ENCODE measurements at regions not wholly inside any gene's neighbourhood (a gene's known extent, or its start where the extent isn't known, plus 50 kb on each side); places are given as distances from the start of the nearest gene placed in this dataset.

- no peak overlapping the region for H3K4me3 ChIP-seq (ENCODE audit: low read length)
- H3K9ac ChIP-seq (ENCODE audit: low read length), result no peak overlapping the region
- H3K36me3 ChIP-seq (ENCODE audit: control insufficient read depth, low read depth, low read length), result no peaks in the 10 kb centered on the region
- no peaks in the 10 kb centered on the region for H3K9me3 ChIP-seq (ENCODE audit: control insufficient read depth, low read depth, low read length)
- no peak overlapping the region for H3K27ac ChIP-seq (ENCODE audit: low read length)
- H3K4me1 ChIP-seq (ENCODE audit: control insufficient read depth, low read depth, low read length), result peaks cover 9% of the 10 kb centered on the region
- H3K27me3 ChIP-seq (ENCODE audit: control insufficient read depth, insufficient read depth, low read length), result no peaks in the 10 kb centered on the region
Measured at GRCh38 chr20:39825950-39826349, 863.1 kb downstream of the MAFB start.

- no peaks in the 10 kb centered on the region for H3K36me3 ChIP-seq (ENCODE audit: control insufficient read depth, low read depth, low read length)
- no peaks in the 10 kb centered on the region for H3K9me3 ChIP-seq (ENCODE audit: control insufficient read depth, low read depth, low read length)
- no peak overlapping the region for H3K9ac ChIP-seq (ENCODE audit: low read length)
- H3K27ac ChIP-seq (ENCODE audit: low read length), result no peak overlapping the region
- no peak overlapping the region for H3K4me3 ChIP-seq (ENCODE audit: low read length)
- peaks cover 9% of the 10 kb centered on the region for H3K4me1 ChIP-seq (ENCODE audit: control insufficient read depth, low read depth, low read length)
- no peaks in the 10 kb centered on the region for H3K27me3 ChIP-seq (ENCODE audit: control insufficient read depth, insufficient read depth, low read length)
Measured at GRCh38 chr20:39825524-39825923, 863.4 kb downstream of the DHX35 start.

GRCh38 chr20:39823224-39823623 lies 861.1 kb downstream of the DHX35 start:
- Histone ChIP-seq H3K4me3 (ENCODE audit: low read length) (no peak overlapping the region), H3K27me3 (ENCODE audit: control insufficient read depth, insufficient read depth, low read length) (no peaks in the 10 kb centered on the region), H3K27ac (ENCODE audit: low read length) (no peak overlapping the region), H3K4me1 (ENCODE audit: control insufficient read depth, low read depth, low read length) (no peaks in the 10 kb centered on the region), H3K36me3 (ENCODE audit: control insufficient read depth, low read depth, low read length) (no peaks in the 10 kb centered on the region), H3K9me3 (ENCODE audit: control insufficient read depth, low read depth, low read length) (no peaks in the 10 kb centered on the region), H3K9ac (ENCODE audit: low read length) (no peak overlapping the region)

- no peak overlapping the region for H3K27ac ChIP-seq (ENCODE audit: low read length)
- no peaks in the 10 kb centered on the region for H3K4me1 ChIP-seq (ENCODE audit: control insufficient read depth, low read depth, low read length)
- H3K4me3 ChIP-seq (ENCODE audit: low read length), result no peak overlapping the region
- H3K9me3 ChIP-seq (ENCODE audit: control insufficient read depth, low read depth, low read length), result no peaks in the 10 kb centered on the region
- no peaks in the 10 kb centered on the region for H3K27me3 ChIP-seq (ENCODE audit: control insufficient read depth, insufficient read depth, low read length)
- H3K36me3 ChIP-seq (ENCODE audit: control insufficient read depth, low read depth, low read length), result no peaks in the 10 kb centered on the region
- no peak overlapping the region for H3K9ac ChIP-seq (ENCODE audit: low read length)
Measured at GRCh38 chr20:39822667-39823066, 860.5 kb downstream of the DHX35 start.

- Histone ChIP-seq H3K9me3 (ENCODE audit: control insufficient read depth, low read depth, low read length) (no peaks in the 10 kb centered on the region), H3K27ac (ENCODE audit: low read length) (no peak overlapping the region), H3K4me1 (ENCODE audit: control insufficient read depth, low read depth, low read length) (no peaks in the 10 kb centered on the region), H3K9ac (ENCODE audit: low read length) (no peak overlapping the region), H3K27me3 (ENCODE audit: control insufficient read depth, insufficient read depth, low read length) (no peaks in the 10 kb centered on the region), H3K36me3 (ENCODE audit: control insufficient read depth, low read depth, low read length) (no peaks in the 10 kb centered on the region), H3K4me3 (ENCODE audit: low read length) (no peak overlapping the region)
Measured at GRCh38 chr20:39813190-39813829, 851.2 kb downstream of the DHX35 start.

- no peaks in the 10 kb centered on the region for H3K27me3 ChIP-seq (ENCODE audit: control insufficient read depth, insufficient read depth, low read length)
- H3K27ac ChIP-seq (ENCODE audit: low read length), result no peak overlapping the region
- H3K9me3 ChIP-seq (ENCODE audit: control insufficient read depth, low read depth, low read length), result no peaks in the 10 kb centered on the region
- no peak overlapping the region for H3K4me3 ChIP-seq (ENCODE audit: low read length)
- no peaks in the 10 kb centered on the region for H3K4me1 ChIP-seq (ENCODE audit: control insufficient read depth, low read depth, low read length)
- H3K9ac ChIP-seq (ENCODE audit: low read length), result no peak overlapping the region
- no peaks in the 10 kb centered on the region for H3K36me3 ChIP-seq (ENCODE audit: control insufficient read depth, low read depth, low read length)
Measured at GRCh38 chr20:39812116-39812515, 850.0 kb downstream of the DHX35 start.

GRCh38 chr20:39810309-39810708 lies 848.2 kb downstream of the DHX35 start:
- Histone ChIP-seq H3K4me3 (ENCODE audit: low read length) (no peak overlapping the region), H3K36me3 (ENCODE audit: control insufficient read depth, low read depth, low read length) (no peaks in the 10 kb centered on the region), H3K9ac (ENCODE audit: low read length) (no peak overlapping the region), H3K4me1 (ENCODE audit: control insufficient read depth, low read depth, low read length) (no peaks in the 10 kb centered on the region), H3K27me3 (ENCODE audit: control insufficient read depth, insufficient read depth, low read length) (no peaks in the 10 kb centered on the region), H3K9me3 (ENCODE audit: control insufficient read depth, low read depth, low read length) (no peaks in the 10 kb centered on the region), H3K27ac (ENCODE audit: low read length) (no peak overlapping the region)

- Histone ChIP-seq H3K4me3 (ENCODE audit: low read length) (no peak overlapping the region), H3K27ac (ENCODE audit: low read length) (no peak overlapping the region), H3K9me3 (ENCODE audit: control insufficient read depth, low read depth, low read length) (no peaks in the 10 kb centered on the region), H3K27me3 (ENCODE audit: control insufficient read depth, insufficient read depth, low read length) (no peaks in the 10 kb centered on the region), H3K9ac (ENCODE audit: low read length) (no peak overlapping the region), H3K4me1 (ENCODE audit: control insufficient read depth, low read depth, low read length) (no peaks in the 10 kb centered on the region), H3K36me3 (ENCODE audit: control insufficient read depth, low read depth, low read length) (no peaks in the 10 kb centered on the region)
Measured at GRCh38 chr20:39808613-39809012, 846.5 kb downstream of the DHX35 start.

- Histone ChIP-seq H3K4me1 (ENCODE audit: control insufficient read depth, low read depth, low read length) (no peaks in the 10 kb centered on the region), H3K4me3 (ENCODE audit: low read length) (no peak overlapping the region), H3K36me3 (ENCODE audit: control insufficient read depth, low read depth, low read length) (no peaks in the 10 kb centered on the region), H3K9ac (ENCODE audit: low read length) (no peak overlapping the region), H3K27me3 (ENCODE audit: control insufficient read depth, insufficient read depth, low read length) (no peaks in the 10 kb centered on the region), H3K27ac (ENCODE audit: low read length) (no peak overlapping the region), H3K9me3 (ENCODE audit: control insufficient read depth, low read depth, low read length) (no peaks in the 10 kb centered on the region)
Measured at GRCh38 chr20:39800548-39800947, 838.4 kb downstream of the DHX35 start.

- H3K27me3 ChIP-seq (ENCODE audit: control insufficient read depth, insufficient read depth, low read length), result no peaks in the 10 kb centered on the region
- no peaks in the 10 kb centered on the region for H3K4me1 ChIP-seq (ENCODE audit: control insufficient read depth, low read depth, low read length)
- no peaks in the 10 kb centered on the region for H3K36me3 ChIP-seq (ENCODE audit: control insufficient read depth, low read depth, low read length)
- no peak overlapping the region for H3K4me3 ChIP-seq (ENCODE audit: low read length)
- H3K9ac ChIP-seq (ENCODE audit: low read length), result no peak overlapping the region
- no peak overlapping the region for H3K27ac ChIP-seq (ENCODE audit: low read length)
- no peaks in the 10 kb centered on the region for H3K9me3 ChIP-seq (ENCODE audit: control insufficient read depth, low read depth, low read length)
Measured at GRCh38 chr20:39800111-39800510, 838.0 kb downstream of the DHX35 start.

GRCh38 chr20:39799366-39799965 lies 837.3 kb downstream of the DHX35 start:
- Histone ChIP-seq H3K36me3 (ENCODE audit: control insufficient read depth, low read depth, low read length) (no peaks in the 10 kb centered on the region), H3K27me3 (ENCODE audit: control insufficient read depth, insufficient read depth, low read length) (no peaks in the 10 kb centered on the region), H3K9me3 (ENCODE audit: control insufficient read depth, low read depth, low read length) (no peaks in the 10 kb centered on the region), H3K27ac (ENCODE audit: low read length) (no peak overlapping the region), H3K4me1 (ENCODE audit: control insufficient read depth, low read depth, low read length) (no peaks in the 10 kb centered on the region), H3K9ac (ENCODE audit: low read length) (no peak overlapping the region), H3K4me3 (ENCODE audit: low read length) (no peak overlapping the region)
